ENCODE measurements at regions not wholly inside any gene's neighbourhood (a gene's known extent, or its start where the extent isn't known, plus 50 kb on each side); places are given as distances from the start of the nearest gene placed in this dataset.

DNA sequence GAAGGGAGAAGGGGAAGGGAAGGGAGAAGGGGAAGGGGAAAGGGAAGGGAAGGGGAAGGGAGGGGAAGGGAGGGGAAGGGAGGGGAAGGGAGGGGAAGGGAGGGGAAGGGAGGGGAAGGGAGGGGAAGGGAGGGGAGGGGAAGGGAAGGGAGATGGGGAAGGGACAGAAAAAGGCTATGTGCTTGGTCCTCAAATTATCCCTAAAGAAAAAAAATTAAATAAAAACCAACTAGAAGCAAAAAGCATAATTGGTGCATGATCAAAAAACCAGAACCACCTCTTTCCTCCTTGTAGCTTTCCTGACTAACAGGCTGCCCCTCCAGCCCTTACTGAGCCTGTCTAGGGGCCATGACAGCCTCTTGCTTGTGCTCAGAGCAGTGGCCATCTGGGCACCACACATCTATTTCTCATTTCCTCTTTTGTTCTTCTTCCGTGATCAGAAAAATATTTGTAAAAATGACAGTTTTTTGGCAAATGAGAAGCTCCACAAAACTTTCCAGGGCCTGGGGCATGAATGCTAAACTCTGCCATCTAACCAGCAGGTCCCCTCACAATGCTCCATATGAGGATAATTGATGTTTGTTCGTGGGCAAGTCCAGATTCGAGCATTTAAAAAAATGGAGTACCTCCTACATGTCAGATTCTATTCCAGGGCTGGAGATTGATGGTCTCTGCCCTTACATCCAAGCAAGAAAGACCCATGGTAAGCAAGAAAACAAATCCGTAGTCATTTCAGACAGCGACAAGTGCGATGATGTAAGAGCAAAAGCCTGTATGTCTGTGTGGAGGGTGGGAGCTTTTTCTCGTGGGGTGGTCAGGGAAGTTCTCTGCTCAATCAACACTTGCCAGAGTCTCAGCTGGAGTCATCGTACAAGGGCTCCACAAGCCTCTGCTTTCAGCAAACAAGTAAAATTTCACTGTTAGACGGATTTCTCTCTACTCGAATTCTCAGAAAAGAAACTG lies 320.9 kb downstream of the WDR11 start:
- TF ChIP-seq, protein P1, sequence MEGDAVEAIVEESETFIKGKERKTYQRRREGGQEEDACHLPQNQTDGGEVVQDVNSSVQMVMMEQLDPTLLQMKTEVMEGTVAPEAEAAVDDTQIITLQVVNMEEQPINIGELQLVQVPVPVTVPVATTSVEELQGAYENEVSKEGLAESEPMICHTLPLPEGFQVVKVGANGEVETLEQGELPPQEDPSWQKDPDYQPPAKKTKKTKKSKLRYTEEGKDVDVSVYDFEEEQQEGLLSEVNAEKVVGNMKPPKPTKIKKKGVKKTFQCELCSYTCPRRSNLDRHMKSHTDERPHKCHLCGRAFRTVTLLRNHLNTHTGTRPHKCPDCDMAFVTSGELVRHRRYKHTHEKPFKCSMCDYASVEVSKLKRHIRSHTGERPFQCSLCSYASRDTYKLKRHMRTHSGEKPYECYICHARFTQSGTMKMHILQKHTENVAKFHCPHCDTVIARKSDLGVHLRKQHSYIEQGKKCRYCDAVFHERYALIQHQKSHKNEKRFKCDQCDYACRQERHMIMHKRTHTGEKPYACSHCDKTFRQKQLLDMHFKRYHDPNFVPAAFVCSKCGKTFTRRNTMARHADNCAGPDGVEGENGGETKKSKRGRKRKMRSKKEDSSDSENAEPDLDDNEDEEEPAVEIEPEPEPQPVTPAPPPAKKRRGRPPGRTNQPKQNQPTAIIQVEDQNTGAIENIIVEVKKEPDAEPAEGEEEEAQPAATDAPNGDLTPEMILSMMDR (IDR thresholded peaks at IDR 0.05), result no peak
- TF ChIP-seq POLR2A (IDR thresholded peaks at IDR 0.05), result no peak
- 53 to 54% methylated on average over 10 of the region's 10 CpGs for WGBS, 2 donors
- no peak for DNase-seq
- Histone ChIP-seq H3K9me3 (no peaks in the 10 kb centered on the region), H3K4me1 (no peaks in the 10 kb centered on the region), H3K36me3 (replicated peaks in 1 of 2; ENCODE audit: insufficient read depth in 1 of 2, low read depth in 2 of 2) (no peaks in the 10 kb centered on the region), H3K27me3 (no peaks in the 10 kb centered on the region), H3K4me3 (no peak overlapping the region), H3K27ac (no peak overlapping the region)
- intact Hi-C loops (cut with DNase I), result no loop called here
- ATAC-seq, result no peak

DNA sequence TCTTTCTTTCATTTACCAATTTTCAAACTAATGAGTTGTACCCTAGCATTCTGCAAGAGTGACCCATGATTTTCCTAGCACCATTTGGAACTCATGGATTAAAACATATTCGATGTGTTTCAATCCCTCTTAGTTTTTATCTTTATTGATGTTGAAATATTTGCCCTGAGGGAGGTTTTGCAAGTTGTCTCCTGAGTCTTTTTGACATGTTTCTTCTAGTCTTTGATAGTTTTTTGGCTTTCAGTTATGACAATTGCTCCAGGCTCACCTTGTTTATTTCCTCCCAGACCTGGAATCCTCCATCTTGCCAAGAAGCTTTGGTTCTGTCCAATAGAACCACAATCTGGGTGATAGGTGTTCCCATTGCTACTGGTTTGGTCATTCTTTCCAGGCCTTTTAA lies 327.8 kb downstream of the WDR11 start:
- Histone ChIP-seq H3K4me3 (no peak overlapping the region), H3K27me3 (no peaks in the 10 kb centered on the region), H3K4me1 (no peaks in the 10 kb centered on the region), H3K27ac (no peak overlapping the region), H3K36me3 (replicated peaks in 1 of 2; ENCODE audit: insufficient read depth in 1 of 2, low read depth in 2 of 2) (no peaks in the 10 kb centered on the region), H3K9me3 (no peaks in the 10 kb centered on the region)
- TF ChIP-seq, protein P1 (IDR thresholded peaks at IDR 0.05), result no peak
- TF ChIP-seq POLR2A (IDR thresholded peaks at IDR 0.05), result no peak
- ATAC-seq (no peak), DNase-seq (no peak)
- intact Hi-C loops (cut with DNase I), result no loop called here
- WGBS, 2 donors, result 52 to 60% methylated on average over 1 of the region's 1 CpG

DNA sequence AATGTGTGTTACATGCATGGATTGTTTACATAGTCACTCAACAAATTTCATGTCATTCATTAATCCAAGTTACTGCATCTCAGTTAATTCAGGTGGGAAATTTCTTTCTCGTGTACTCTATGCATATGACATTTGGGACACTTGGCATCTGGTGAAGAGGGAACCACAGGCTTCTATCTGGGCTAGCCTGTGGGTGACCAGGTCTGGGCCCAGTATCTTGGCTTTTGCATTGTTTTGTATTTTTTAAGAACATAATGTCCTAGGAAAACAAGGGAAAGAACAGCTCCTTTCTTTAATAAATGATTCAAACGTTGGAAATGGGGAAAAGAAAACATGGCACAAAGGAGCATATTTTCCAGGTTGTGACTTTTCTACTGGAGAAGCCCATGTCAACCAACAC lies 331.1 kb downstream of the WDR11 start:
- intact Hi-C loops (cut with DNase I), result no loop called here
- Histone ChIP-seq H3K36me3 (replicated peaks in 1 of 2; ENCODE audit: insufficient read depth in 1 of 2, low read depth in 2 of 2) (no peaks in the 10 kb centered on the region), H3K27ac (no peak overlapping the region), H3K9me3 (no peaks in the 10 kb centered on the region), H3K4me3 (no peak overlapping the region), H3K27me3 (no peaks in the 10 kb centered on the region), H3K4me1 (no peaks in the 10 kb centered on the region)
- no peak for TF ChIP-seq POLR2A (IDR thresholded peaks at IDR 0.05)
- TF ChIP-seq, protein P1 (IDR thresholded peaks at IDR 0.05), result no peak
- ATAC-seq (no peak), DNase-seq (no peak)
- 31% methylated on average over 2 of the region's 2 CpGs for WGBS, 2 donors

DNA sequence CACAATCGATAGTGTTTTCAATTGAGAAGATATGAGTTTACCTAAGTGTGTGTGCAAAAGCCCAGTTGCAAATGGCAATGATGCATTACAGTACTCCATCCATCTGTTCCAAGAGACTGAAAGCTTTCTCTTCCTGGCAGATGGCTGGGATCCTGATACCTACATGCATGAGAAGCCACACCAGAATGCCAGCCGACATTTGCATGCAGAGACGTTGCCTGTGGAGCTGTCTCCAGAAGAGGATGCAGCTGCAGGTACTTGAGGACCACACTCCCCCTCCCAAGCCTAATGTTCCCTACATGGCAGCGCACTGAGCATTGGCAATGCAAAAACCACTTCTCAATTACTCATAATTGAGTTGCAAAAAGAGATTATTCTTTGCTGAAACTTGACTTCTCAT lies 332.1 kb downstream of the WDR11 start:
- no peaks in the 10 kb centered on the region for H3K27me3 ChIP-seq
- no peak for TF ChIP-seq POLR2A (IDR thresholded peaks at IDR 0.05)
- TF ChIP-seq, protein P1 (IDR thresholded peaks at IDR 0.05), result no peak
- H3K36me3 ChIP-seq (replicated peaks in 1 of 2; ENCODE audit: insufficient read depth in 1 of 2, low read depth in 2 of 2), result no peaks in the 10 kb centered on the region
- no peak overlapping the region for H3K27ac ChIP-seq
- WGBS, 2 donors, result 54 to 57% methylated on average over 4 of the region's 4 CpGs
- no peak overlapping the region for H3K4me3 ChIP-seq
- DNase-seq (no peak), ATAC-seq (no peak)
- H3K4me1 ChIP-seq, result no peaks in the 10 kb centered on the region
- no peaks in the 10 kb centered on the region for H3K9me3 ChIP-seq
- intact Hi-C loops (cut with DNase I), result no loop called here

DNA sequence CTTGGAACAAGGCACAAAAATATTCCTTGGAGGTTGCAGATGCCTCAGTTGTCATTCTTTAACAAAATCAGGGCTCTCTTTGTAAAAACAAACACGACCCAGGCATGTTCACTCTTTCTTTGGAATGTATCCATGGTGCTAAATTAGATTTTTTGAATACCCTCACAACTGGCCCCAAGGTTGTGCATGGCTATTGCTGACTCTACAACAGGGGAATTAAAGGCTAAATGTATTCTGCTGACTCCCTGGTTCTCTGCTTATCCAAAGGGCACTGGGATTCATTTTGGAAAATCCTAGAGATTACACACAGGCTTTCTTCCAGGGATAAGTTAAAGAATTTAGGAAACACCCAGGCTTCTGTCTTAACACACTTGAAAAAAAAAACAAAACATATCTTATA lies 332.5 kb downstream of the WDR11 start:
- H3K9me3 ChIP-seq, result no peaks in the 10 kb centered on the region
- TF ChIP-seq, protein P1 (IDR thresholded peaks at IDR 0.05), result no peak
- TF ChIP-seq POLR2A (IDR thresholded peaks at IDR 0.05), result no peak
- H3K27me3 ChIP-seq, result no peaks in the 10 kb centered on the region
- ATAC-seq (no peak), DNase-seq (no peak)
- intact Hi-C loops (cut with DNase I), result no loop called here
- H3K36me3 ChIP-seq (replicated peaks in 1 of 2; ENCODE audit: insufficient read depth in 1 of 2, low read depth in 2 of 2), result no peaks in the 10 kb centered on the region
- 40 to 42% methylated on average over 1 of the region's 1 CpG for WGBS, 2 donors
- H3K4me3 ChIP-seq, result no peak overlapping the region
- no peaks in the 10 kb centered on the region for H3K4me1 ChIP-seq
- no peak overlapping the region for H3K27ac ChIP-seq
